MM.1S (cell line): ENCODE measurements at regions not wholly inside any gene's neighbourhood (a gene's known extent, or its start where the extent isn't known, plus 50 kb on each side); places are given as distances from the start of the nearest gene placed in this dataset.

Experiments
- EZH2 ChIP-seq: fragments of 300-600 bp; sonication (generic); optimal IDR thresholded peaks from 2 replicates; pipeline ENCODE3; 2017; ENCODE audit warnings: low read depth, mild to moderate bottlenecking, antibody characterized with exemption, low read length, mixed read lengths
- EZH2phosphoT487 ChIP-seq: fragments of 300-600 bp; sonication (generic); IDR thresholded peaks from 2 replicates; pipeline ENCODE4 v1.6.1; 2018; ENCODE audit warnings: antibody characterized with exemption, low read length
- TF ChIP-seq, protein P1 (sequence below): fragments of 300-600 bp; sonication (generic); IDR thresholded peaks from 2 replicates; pipeline ENCODE4 v1.5.1; 2016; ENCODE audit warnings: antibody characterized with exemption, low read length, mixed read lengths

GRCh38 chr11:69962152-69962551, 116.0 kb upstream of the ANO1 start:
- TF ChIP-seq EZH2phosphoT487 (no peak), EZH2 (no peak)
- TF ChIP-seq, protein P1, sequence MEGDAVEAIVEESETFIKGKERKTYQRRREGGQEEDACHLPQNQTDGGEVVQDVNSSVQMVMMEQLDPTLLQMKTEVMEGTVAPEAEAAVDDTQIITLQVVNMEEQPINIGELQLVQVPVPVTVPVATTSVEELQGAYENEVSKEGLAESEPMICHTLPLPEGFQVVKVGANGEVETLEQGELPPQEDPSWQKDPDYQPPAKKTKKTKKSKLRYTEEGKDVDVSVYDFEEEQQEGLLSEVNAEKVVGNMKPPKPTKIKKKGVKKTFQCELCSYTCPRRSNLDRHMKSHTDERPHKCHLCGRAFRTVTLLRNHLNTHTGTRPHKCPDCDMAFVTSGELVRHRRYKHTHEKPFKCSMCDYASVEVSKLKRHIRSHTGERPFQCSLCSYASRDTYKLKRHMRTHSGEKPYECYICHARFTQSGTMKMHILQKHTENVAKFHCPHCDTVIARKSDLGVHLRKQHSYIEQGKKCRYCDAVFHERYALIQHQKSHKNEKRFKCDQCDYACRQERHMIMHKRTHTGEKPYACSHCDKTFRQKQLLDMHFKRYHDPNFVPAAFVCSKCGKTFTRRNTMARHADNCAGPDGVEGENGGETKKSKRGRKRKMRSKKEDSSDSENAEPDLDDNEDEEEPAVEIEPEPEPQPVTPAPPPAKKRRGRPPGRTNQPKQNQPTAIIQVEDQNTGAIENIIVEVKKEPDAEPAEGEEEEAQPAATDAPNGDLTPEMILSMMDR, result no peak
